ENCODE measurements at regions not wholly inside any gene's neighbourhood (a gene's known extent, or its start where the extent isn't known, plus 50 kb on each side); places are given as distances from the start of the nearest gene placed in this dataset.

DNA sequence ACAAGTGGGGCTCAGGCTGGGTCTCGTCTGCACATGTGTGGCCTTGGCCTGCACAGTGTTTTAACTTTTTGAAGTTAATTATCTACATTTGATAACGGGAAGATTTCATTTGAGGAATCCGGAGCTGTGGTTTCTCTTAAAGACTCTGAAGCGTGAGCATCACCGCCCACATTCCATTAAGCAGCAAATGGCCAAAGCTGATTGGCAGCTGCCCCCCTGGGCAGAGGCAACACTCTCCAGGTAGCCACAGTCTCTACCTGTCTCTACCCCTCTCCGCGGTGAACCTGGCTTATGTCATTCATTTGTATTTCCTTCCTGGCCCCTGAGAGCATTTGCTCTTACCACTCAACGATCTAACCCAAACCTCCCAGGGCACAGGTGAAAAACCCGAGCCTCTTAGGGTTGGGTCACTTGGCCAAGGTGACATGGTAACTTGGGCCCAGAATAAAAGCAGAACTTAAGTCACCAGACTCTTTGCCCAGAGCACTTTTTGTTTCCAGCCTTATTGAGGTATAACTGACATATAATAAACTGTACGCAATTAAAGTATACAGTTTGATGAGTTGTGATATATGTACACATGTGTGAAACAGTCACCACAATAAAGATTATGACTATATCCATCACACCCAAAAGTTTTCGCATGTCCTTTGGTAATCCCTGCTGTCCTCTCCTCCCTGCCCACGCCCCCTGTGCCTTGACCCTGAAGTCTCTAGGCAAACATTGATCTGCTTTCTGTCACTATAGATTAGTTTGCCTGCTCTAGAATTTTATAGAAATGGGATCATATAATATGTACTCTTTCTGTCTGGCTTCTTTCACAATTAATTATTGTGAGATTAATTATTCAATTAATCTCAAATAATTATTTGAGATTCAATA, 245.7 kb upstream of the HES1 start (continued):
- TF ChIP-seq BCL11B (tag by site-specific recombination; IDR thresholded peaks at IDR 0.05; ENCODE audit: low read depth) (no peak), ZNF549 (tag by site-specific recombination; IDR thresholded peaks at IDR 0.05) (no peak), ZNF624 (tag by site-specific recombination; IDR thresholded peaks at IDR 0.05) (no peak), ZNF121 (tag by site-specific recombination; IDR thresholded peaks at IDR 0.05) (no peak), ZNF157 (tag by site-specific recombination; IDR thresholded peaks at IDR 0.05) (no peak)

DNA sequence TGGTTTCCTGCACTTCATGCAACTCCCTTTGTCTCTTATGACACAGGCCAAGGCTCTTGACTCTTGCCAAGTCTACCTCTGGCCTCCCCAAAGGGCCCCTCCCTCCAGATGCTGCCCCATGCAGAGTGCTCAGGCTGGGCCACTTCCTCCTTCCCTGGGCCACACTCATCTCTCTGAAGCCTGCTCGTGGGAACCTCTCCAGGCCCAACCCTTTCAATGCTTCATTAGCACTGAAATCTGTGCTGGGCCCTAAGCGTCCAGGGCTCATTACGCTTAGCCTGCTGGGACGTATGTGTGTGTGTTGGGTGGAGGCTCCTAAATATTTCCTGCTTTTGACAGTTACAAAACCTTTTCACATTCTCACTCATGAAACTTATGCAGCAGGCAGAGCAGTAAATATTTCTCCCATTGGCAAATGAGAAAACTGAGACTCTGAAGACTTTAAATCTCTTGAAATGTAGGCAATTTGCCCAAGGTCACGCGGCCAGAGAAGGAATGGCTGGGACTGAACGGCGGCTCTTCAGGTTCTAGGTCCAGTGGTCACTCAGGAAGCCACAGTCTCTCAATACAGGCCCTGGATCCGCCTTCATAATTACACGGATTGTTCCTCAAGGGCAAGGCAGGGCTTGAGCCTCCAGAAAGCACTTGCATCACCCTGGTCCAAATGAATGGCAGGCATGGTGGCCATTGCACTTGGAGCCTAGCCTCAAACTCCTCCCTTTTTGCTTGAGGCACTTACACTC, 241.7 kb upstream of the HES1 start:
- Histone ChIP-seq H3K36me3 (ENCODE audit: control insufficient read depth in 2 of 2, insufficient read depth in 1 of 2, low read length in 2 of 2) (no peaks in the 10 kb centered on the region), H3K27ac (ENCODE audit: extremely low read depth, low read depth, low read length) (no peak overlapping the region), H3K9me3 (ENCODE audit: control insufficient read depth, insufficient read depth, low read depth, low read length) (no peaks in the 10 kb centered on the region), H3K4me3 (ENCODE audit: low read depth, low read length) (no peak overlapping the region), H3K4me1 (ENCODE audit: control insufficient read depth, insufficient read depth, low read length) (no peaks in the 10 kb centered on the region)
- CTCF ChIA-PET, result no interaction called here
- POLR2A ChIA-PET, result no interaction called here
- TF ChIP-seq GLIS1 (tag by site-specific recombination; IDR thresholded peaks at IDR 0.05) (peak; percentile 59), ZNF16 (tag by site-specific recombination; IDR thresholded peaks at IDR 0.05; ENCODE audit: low read depth) (no peak), ZIC2 (tag by site-specific recombination; IDR thresholded peaks at IDR 0.05) (0 out of 2 replicates have a peak, but pooled peaks have one; percentile 8)
- TF ChIP-seq, protein P1, sequence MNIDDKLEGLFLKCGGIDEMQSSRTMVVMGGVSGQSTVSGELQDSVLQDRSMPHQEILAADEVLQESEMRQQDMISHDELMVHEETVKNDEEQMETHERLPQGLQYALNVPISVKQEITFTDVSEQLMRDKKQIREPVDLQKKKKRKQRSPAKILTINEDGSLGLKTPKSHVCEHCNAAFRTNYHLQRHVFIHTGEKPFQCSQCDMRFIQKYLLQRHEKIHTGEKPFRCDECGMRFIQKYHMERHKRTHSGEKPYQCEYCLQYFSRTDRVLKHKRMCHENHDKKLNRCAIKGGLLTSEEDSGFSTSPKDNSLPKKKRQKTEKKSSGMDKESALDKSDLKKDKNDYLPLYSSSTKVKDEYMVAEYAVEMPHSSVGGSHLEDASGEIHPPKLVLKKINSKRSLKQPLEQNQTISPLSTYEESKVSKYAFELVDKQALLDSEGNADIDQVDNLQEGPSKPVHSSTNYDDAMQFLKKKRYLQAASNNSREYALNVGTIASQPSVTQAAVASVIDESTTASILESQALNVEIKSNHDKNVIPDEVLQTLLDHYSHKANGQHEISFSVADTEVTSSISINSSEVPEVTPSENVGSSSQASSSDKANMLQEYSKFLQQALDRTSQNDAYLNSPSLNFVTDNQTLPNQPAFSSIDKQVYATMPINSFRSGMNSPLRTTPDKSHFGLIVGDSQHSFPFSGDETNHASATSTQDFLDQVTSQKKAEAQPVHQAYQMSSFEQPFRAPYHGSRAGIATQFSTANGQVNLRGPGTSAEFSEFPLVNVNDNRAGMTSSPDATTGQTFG (tag by site-specific recombination; IDR thresholded peaks at IDR 0.05; ENCODE audit: borderline replicate concordance), result no peak
- TF ChIP-seq, protein P2, sequence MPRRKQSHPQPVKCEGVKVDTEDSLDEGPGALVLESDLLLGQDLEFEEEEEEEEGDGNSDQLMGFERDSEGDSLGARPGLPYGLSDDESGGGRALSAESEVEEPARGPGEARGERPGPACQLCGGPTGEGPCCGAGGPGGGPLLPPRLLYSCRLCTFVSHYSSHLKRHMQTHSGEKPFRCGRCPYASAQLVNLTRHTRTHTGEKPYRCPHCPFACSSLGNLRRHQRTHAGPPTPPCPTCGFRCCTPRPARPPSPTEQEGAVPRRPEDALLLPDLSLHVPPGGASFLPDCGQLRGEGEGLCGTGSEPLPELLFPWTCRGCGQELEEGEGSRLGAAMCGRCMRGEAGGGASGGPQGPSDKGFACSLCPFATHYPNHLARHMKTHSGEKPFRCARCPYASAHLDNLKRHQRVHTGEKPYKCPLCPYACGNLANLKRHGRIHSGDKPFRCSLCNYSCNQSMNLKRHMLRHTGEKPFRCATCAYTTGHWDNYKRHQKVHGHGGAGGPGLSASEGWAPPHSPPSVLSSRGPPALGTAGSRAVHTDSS (tag by site-specific recombination; IDR thresholded peaks at IDR 0.05), result no peak
- TF ChIP-seq, protein P3, sequence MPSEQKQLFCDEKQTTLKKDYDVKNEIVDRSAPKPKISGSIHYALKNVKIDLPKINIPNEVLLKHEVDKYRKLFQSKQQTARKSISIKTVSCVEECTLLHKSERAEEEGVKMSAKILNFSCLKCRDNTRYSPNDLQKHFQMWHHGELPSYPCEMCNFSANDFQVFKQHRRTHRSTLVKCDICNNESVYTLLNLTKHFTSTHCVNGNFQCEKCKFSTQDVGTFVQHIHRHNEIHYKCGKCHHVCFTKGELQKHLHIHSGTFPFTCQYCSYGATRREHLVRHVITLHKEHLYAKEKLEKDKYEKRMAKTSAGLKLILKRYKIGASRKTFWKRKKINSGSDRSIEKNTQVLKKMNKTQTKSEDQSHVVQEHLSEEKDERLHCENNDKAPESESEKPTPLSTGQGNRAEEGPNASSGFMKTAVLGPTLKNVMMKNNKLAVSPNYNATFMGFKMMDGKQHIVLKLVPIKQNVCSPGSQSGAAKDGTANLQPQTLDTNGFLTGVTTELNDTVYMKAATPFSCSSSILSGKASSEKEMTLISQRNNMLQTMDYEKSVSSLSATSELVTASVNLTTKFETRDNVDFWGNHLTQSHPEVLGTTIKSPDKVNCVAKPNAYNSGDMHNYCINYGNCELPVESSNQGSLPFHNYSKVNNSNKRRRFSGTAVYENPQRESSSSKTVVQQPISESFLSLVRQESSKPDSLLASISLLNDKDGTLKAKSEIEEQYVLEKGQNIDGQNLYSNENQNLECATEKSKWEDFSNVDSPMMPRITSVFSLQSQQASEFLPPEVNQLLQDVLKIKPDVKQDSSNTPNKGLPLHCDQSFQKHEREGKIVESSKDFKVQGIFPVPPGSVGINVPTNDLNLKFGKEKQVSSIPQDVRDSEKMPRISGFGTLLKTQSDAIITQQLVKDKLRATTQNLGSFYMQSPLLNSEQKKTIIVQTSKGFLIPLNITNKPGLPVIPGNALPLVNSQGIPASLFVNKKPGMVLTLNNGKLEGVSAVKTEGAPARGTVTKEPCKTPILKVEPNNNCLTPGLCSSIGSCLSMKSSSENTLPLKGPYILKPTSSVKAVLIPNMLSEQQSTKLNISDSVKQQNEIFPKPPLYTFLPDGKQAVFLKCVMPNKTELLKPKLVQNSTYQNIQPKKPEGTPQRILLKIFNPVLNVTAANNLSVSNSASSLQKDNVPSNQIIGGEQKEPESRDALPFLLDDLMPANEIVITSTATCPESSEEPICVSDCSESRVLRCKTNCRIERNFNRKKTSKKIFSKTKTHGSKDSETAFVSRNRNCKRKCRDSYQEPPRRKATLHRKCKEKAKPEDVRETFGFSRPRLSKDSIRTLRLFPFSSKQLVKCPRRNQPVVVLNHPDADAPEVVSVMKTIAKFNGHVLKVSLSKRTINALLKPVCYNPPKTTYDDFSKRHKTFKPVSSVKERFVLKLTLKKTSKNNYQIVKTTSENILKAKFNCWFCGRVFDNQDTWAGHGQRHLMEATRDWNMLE (tag by site-specific recombination; conservative IDR thresholded peaks at IDR 0.05; ENCODE audit: low read depth), result no peak
- TF ChIP-seq, protein P4, sequence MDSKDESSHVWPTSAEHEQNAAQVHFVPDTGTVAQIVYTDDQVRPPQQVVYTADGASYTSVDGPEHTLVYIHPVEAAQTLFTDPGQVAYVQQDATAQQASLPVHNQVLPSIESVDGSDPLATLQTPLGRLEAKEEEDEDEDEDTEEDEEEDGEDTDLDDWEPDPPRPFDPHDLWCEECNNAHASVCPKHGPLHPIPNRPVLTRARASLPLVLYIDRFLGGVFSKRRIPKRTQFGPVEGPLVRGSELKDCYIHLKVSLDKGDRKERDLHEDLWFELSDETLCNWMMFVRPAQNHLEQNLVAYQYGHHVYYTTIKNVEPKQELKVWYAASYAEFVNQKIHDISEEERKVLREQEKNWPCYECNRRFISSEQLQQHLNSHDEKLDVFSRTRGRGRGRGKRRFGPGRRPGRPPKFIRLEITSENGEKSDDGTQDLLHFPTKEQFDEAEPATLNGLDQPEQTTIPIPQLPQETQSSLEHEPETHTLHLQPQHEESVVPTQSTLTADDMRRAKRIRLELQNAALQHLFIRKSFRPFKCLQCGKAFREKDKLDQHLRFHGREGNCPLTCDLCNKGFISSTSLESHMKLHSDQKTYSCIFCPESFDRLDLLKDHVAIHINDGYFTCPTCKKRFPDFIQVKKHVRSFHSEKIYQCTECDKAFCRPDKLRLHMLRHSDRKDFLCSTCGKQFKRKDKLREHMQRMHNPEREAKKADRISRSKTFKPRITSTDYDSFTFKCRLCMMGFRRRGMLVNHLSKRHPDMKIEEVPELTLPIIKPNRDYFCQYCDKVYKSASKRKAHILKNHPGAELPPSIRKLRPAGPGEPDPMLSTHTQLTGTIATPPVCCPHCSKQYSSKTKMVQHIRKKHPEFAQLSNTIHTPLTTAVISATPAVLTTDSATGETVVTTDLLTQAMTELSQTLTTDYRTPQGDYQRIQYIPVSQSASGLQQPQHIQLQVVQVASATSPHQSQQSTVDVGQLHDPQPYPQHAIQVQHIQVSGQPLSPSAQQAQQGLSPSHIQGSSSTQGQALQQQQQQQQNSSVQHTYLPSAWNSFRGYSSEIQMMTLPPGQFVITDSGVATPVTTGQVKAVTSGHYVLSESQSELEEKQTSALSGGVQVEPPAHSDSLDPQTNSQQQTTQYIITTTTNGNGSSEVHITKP (tag by site-specific recombination; IDR thresholded peaks at IDR 0.05), result no peak

Measured in HEK293 (cell line).